Endothelial cell of umbilical vein (primary cell): ENCODE measurements at regions not wholly inside any gene's neighbourhood (a gene's known extent, or its start where the extent isn't known, plus 50 kb on each side); places are given as distances from the start of the nearest gene placed in this dataset.

Source experiments
- JUN ChIP-seq: IDR thresholded peaks from 2 replicates; pipeline ENCODE4 v1.6.1; 2011; ENCODE audit warnings: borderline replicate concordance, low read depth; ENCODE audit not compliant: insufficient read length, insufficient read depth
- TF ChIP-seq, protein P1 (sequence below), 2 donors: IDR thresholded peaks; 1 replicate in 1 of 2; 2 replicates in 1 of 2; pipeline ENCODE4 v1.5.1; 2011; ENCODE audit warnings: low read length in 2 of 2, mild to moderate bottlenecking in 2 of 2, moderate library complexity in 2 of 2, control low read depth in 1 of 2, inconsistent platforms in 1 of 2, low read depth in 1 of 2; ENCODE audit not compliant: insufficient read depth in 1 of 2; ENCODE audit errors: extremely low read depth in 1 of 2

DNA sequence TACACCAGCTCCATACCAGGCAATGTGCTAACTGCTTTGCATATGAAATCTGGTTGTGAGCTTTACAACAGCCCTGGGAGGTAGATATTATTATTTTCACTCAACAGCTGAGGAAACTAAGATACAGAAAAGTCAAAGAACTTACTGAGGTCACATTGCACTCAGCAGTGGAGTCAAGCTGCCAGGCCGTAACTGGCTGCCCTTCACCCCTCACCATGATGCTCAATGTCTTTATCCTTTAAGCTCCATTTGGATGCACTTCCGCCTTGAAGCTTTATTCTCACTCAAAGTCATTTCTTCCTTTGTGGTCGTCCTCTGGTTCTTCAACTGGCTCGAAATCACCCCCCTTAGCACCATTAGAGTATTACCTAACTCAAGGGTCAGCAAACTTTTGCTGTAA is 81.7 kb upstream of the RALGPS2 start:
- TF ChIP-seq, protein P1, sequence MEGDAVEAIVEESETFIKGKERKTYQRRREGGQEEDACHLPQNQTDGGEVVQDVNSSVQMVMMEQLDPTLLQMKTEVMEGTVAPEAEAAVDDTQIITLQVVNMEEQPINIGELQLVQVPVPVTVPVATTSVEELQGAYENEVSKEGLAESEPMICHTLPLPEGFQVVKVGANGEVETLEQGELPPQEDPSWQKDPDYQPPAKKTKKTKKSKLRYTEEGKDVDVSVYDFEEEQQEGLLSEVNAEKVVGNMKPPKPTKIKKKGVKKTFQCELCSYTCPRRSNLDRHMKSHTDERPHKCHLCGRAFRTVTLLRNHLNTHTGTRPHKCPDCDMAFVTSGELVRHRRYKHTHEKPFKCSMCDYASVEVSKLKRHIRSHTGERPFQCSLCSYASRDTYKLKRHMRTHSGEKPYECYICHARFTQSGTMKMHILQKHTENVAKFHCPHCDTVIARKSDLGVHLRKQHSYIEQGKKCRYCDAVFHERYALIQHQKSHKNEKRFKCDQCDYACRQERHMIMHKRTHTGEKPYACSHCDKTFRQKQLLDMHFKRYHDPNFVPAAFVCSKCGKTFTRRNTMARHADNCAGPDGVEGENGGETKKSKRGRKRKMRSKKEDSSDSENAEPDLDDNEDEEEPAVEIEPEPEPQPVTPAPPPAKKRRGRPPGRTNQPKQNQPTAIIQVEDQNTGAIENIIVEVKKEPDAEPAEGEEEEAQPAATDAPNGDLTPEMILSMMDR (IDR thresholded peaks at IDR 0.05; ENCODE audit: extremely low read depth in 1 of 2, insufficient read depth in 1 of 2, low read depth in 1 of 2, low read length in 2 of 2): no peak
- TF ChIP-seq JUN: no peak
